COLO829 (cell line): ENCODE measurements at regions not wholly inside any gene's neighbourhood (a gene's known extent, or its start where the extent isn't known, plus 50 kb on each side); places are given as distances from the start of the nearest gene placed in this dataset.
A peak's percentile ranks its signal among the peaks of the same experiment; 100 is the strongest.

Source experiments
- DNase-seq: peaks from one replicate; pipeline ENCODE4 v3.0.0; 2012; ENCODE audit warnings: low spot score

- no peak for DNase-seq
Measured at GRCh38 chr1:222996310-222996975, 146.6 kb downstream of the TLR5 start.

- no peak for DNase-seq
Measured at GRCh38 chr1:223000632-223001031, 142.4 kb downstream of the TLR5 start.

- DNase-seq: no peak
Measured at GRCh38 chr1:223001653-223002634, 141.1 kb downstream of the TLR5 start.

- no peak for DNase-seq
Measured at GRCh38 chr1:223003549-223003948, 139.5 kb downstream of the TLR5 start.

- no peak for DNase-seq
Measured at GRCh38 chr1:223006371-223006770, 136.7 kb downstream of the TLR5 start.

GRCh38 chr1:223006917-223007648 lies 136.0 kb downstream of the TLR5 start:
- DNase-seq: no peak

- no peak for DNase-seq
Measured at GRCh38 chr1:223007935-223008334, 135.1 kb downstream of the TLR5 start.

- DNase-seq: no peak
Measured at GRCh38 chr1:223008808-223009207, 134.2 kb downstream of the TLR5 start.

GRCh38 chr1:223009406-223009805 lies 133.6 kb downstream of the TLR5 start:
- no peak for DNase-seq

- peak; percentile 85 for DNase-seq
Measured at GRCh38 chr1:223010582-223011504, 132.2 kb downstream of the TLR5 start.

- DNase-seq: no peak
Measured at GRCh38 chr1:223011505-223011856, 131.6 kb downstream of the TLR5 start.

- no peak for DNase-seq
Measured at GRCh38 chr1:223012176-223012788, 130.8 kb downstream of the TLR5 start.

GRCh38 chr1:223012938-223013337 lies 130.1 kb downstream of the TLR5 start:
- DNase-seq: no peak

GRCh38 chr1:223014142-223014873 lies 128.7 kb downstream of the TLR5 start:
- no peak for DNase-seq

GRCh38 chr1:223016381-223016780 lies 126.7 kb downstream of the TLR5 start:
- peak; percentile 91 for DNase-seq

GRCh38 chr1:223016890-223017289 lies 126.2 kb downstream of the TLR5 start:
- DNase-seq: no peak

- no peak for DNase-seq
Measured at GRCh38 chr1:223017291-223017690, 125.8 kb downstream of the TLR5 start.

- no peak for DNase-seq
Measured at GRCh38 chr1:223018534-223018933, 124.5 kb downstream of the TLR5 start.

GRCh38 chr1:223019256-223019655 lies 123.8 kb downstream of the TLR5 start:
- DNase-seq: no peak

- no peak for DNase-seq
Measured at GRCh38 chr1:223020770-223021169, 122.3 kb downstream of the TLR5 start.
